Left renal cortex interstitium (tissue), 4 donors: ENCODE measurements at regions not wholly inside any gene's neighbourhood (a gene's known extent, or its start where the extent isn't known, plus 50 kb on each side); places are given as distances from the start of the nearest gene placed in this dataset.
"Not testable (repeated sequence)": the region's sequence is repeated elsewhere in the genome, so short reads cannot be mapped to it uniquely, and the experiment has no call there.

Source experiments
- DNase-seq, 4 donors: peaks; one replicate each; pipeline ENCODE4 v3.0.0-alpha.2; 2013; ENCODE audit warnings: low read depth in 4 of 4, low spot score in 2 of 4, missing footprints in 1 of 4

DNA sequence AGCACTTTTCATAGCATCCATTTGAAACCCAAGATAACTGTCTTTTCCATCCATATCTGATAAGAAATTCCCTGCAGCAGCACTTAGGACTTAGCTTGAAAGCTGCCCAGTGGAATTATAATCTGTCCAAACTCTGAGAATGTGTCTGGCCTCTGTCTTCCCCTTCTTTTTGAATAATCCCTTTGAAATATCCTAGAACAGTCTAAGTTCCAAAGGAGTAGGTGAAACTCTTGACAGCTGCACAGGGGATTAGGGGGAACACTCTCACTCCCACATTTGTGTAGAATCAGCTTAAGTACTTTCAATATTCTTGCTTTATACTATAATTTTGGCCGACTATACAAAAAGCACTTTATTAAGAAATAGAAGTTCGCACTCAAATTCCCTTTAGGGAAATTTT lies 157.7 kb downstream of the PAPSS1 start:
- no peak for DNase-seq

DNA sequence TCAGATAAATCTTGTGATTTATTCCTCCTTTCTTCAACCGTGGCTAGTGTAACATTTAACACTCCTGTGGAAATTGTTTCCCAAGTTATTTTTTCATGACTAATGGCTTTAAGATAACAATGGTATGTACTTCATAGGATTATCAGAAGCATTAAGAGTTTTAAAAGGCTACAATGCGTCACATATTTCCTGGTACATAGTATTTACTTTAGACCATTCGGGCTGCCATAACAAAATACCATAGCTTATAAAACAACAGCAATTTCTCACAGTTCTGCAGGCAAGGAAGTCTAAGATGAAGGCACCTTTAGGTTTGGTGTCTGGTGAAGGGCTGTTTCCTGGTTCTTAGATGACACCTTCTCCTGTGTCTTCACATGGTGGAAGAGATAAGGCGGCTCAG lies 158.6 kb downstream of the PAPSS1 start:
- DNase-seq: no peak

DNA sequence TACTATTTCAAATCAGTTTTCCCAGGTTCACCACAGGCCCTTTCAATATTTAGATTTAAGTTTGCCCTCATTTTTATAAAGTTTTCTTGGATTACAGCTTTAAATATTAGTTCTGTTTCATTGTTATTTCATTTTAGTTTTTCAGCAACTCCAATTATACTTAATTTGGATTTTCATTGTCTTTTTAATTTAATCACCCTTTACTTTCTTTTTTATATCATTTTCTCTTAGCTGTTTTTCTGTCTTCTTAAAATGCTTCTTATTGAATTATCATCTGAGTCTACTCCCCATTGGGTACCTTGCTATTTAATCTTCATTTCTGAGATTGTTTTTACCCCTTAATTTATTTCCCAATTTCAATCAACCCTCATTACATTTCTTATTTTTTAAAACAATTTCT lies 160.4 kb downstream of the PAPSS1 start:
- no peak for DNase-seq

DNA sequence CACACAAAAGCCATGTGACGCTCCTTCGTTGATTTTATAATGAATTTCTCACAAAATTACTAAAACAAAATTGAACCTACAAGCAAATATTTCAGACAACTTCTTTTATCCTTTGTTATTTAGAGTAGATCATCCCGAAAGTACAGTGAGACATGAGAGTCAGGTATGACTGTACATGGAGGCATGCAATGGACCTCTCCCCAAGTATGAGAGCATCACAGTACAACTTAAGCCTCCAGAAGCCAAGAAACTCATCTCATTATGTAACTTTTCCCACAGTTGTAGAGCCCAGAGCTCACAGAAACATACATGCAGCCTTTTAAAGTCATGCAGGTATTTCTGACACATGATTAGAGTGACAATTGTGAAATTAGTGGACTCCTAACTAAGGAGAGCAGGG lies 167.7 kb downstream of the PAPSS1 start:
- DNase-seq: no peak

DNA sequence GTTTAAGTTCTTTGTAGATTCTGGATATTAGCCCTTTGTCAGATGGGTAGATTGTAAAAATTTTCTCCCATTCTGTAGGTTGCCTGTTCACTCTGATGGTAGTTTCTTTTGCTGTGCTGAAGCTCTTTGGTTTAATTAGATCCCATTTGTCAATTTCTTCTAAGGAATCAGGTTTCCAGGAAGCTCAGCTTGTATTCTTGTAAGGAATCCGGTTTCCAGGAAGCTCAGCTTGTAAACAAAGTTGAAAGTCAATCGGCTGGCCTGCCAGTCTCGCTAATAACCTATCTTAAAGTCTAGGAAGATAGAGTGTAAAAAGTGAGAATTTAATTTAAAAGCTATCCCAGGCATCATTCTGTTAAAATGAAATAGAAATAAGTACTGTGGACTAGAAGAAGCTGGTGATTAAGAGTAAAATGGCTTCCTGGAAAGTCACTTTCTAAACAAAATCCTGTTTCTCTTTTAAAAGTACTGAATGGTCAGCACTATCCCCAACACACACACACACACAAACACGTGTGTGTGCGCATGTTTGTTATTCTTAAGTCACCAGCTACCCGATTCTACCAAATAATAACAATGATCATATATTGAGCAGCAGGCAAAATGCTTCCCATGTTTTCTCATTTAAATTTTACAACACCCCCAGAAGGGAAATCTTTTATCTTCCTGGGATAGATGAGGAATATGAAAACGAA lies 171.7 kb downstream of the PAPSS1 start:
- DNase-seq: peak in 2 of 4 donors; percentile 24 to 29

DNA sequence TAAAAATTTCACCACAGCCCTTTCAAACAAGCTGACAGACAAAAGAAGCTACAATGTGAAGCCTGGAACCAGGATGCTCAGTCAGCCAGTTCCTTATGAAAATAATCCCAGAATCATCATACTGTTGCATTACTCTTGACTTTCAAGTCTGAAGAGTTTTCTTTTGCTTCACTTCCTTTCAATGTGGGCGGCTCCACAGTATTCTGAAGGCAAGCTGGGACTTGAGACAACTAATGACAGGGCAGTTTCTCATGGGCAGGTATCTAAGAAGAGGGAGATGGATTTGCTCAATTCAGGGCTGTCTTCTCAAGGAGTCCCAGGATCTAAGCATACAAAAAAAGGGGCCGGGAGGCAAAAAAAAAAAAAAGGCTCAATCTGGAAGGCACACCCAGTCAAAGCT lies 173.4 kb downstream of the PAPSS1 start:
- DNase-seq: no peak

DNA sequence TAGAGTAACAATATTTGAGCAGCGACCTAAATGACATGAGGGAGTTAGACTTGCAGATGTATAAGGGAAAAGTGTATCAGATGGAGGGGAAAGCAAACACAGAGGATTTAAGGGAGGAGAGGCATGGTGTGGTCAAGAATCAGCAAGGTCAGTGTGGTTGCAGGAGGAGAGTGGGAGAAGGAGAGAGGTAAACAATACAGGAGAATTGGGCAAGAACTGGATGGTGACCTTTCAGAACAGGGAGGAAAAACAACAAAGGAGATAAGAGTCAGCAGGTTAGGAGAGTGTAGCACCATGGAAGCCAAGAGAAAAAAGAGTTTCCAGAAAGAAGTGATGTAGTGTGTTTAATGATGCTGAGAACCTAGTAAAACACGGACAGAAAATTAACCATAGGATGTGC lies 178.5 kb downstream of the PAPSS1 start:
- DNase-seq: no peak

DNA sequence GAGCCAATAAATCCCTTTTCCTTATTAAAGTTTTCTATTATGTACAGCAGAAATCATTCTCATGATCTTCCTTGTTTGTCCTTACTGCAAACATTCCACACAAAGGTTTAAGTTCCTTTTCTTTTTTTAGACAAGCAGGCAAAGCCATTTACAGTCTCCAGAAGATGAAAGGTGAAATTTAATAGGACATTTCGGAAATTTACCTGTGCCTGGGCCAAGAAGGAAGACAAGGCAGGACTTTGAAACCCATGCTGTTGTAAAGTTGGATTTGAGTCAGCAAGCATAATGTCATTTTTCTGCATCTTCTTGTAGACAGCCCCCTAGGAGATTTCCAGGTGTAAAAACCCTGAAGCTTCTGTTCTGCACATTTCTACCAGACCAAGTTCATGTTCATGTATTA lies 188.1 kb downstream of the PAPSS1 start:
- DNase-seq: no peak

DNA sequence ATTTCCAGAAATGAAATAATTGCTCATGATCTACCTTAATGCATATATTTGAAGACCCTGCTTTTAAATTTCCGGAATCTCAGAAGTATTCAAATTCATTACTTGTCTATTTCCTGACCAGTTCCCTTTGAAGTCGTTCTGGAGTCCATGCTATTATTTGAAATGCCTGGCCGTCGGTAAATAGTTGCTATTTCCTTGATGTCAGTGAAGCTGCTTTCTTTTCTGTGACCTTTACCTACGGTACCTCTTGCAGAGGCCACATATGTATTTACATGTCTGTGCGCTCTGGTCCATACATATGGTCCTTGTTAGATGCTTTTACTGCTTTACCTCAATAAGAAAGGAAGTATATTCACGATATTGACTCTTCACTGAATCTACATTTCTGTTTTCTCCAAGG lies 199.7 kb downstream of the PAPSS1 start:
- no peak for DNase-seq

DNA sequence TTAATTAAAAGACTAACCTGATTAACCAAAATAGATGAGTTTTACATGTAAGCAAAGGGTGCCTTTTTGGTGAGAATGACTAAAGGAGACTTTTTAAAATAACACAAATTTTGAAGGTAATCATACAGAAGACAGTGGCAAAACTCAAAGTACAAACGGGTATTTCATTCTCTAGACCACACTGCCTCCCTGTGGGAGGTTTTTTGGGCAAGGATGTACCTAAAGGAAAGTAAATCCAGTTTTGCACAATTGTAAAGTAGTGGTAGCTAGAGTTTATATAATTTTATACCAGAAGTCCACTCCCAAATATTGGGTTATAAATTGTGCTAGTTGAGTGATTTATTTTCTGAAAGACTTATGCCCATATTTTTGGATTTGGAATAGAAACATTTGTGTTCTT lies 201.0 kb downstream of the PAPSS1 start:
- DNase-seq: peak in 1 of 4 donors; percentile 7

DNA sequence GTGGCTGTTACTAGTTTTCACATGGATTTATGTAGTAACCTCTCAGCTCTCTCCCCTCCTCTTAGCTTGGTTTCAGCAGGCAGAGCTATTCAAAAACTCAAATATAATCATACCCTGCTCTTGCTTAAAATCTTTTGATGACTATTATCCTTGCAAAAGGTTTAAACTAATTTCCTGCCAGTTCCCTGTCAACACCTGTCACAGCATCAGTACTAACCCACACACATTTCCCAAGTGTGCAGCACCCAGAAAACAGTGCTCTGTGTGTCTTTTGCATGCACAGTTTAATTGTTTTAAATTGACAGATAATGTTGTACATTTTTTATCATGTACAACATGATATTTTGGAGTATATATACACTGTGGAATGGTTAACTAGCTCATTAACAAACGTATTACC lies 202.0 kb downstream of the PAPSS1 start:
- no peak for DNase-seq

DNA sequence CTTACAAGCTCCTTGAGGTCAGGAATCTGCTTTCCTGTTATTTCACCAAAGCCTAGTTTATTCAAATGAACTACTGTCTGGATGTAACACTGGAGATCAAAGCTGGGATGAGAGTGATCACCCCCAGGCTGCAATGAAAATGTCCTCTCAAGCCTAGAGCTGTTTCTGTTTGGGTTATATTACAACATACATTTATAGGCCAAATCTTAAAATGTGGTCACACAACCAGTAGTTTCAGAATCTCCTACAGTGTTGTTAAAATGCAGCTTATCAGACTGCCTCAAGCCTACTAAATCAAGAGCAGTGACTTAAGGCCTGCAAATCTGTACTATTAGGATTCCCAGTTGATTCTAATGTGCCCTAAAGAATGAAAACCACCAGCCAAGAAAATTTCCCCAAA lies 207.5 kb downstream of the PAPSS1 start:
- DNase-seq: no peak

DNA sequence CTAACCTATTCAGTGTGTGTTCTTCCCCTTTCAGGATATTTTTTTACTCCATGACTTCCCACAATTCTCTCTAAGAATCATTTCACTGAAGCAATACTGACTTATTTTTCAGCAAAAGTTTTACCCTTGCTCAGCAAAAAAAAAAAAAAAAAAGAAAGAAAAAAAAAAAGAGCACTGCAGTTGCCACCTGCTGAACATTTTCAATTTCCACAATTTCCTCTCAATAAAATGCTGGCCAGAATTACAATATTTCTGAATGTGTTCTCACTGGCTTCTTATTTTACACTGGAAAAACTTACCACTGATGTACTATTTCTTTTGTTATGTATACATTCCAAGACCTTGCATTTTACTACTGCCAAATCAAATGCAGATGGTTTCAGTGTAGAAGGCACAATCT lies 210.4 kb downstream of the PAPSS1 start:
- no peak for DNase-seq

DNA sequence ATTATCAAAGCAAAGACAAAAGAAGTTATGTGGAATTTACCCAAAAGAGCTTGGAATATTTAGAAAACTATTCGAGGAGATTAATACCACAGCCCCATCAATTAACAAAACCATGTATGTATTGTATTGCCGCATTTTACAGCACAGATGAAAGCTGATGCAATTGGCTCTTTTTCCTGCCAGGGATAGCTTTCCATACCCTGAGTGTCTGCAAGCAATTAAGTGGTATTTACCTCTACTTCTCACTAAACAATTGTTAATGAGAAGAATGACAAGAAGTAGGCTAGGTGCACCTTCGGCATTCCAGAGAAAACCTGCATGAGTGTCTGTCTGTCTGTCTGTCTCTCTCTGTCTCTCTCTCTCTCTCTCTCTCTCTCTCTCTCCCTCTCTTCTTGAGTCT lies 219.5 kb downstream of the PAPSS1 start:
- no peak for DNase-seq

DNA sequence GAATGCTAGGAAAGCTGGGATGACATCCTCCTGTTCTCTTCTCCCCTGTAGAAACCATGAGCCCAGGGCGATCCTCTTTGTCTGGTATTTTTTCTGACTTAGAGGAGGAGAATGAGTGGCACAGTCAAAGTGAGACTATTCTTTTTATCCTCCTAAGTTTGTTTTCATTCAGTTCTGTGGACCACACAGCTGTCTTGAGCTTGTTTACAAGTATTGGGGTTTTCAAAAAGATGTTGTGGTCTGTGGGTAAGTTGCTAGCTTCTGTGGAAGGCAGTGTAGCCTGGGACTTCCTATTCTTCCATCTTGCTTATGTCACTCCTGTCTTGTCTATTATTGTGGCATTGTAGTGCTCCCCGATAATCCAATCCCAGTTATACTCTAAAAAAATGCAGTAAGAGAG lies 223.0 kb downstream of the PAPSS1 start:
- no peak for DNase-seq

DNA sequence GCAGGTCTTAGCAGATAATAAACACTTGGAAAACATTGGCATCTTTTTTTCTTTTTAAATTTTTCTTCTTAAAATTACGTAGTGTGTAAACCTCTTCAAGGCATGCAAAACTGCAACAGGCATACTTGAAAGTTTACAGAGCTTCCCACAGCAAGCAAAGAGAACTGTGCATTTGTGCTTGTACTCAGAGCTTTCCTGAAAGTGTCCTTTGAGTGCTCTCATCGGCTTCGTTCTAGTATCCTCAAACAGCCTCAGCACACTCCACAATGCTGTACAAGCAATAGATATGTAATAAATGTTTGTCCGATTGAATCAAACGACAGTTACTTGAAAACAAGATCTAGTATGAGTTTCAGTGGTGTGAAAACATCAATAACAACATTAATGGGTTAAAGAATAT lies 227.5 kb downstream of the PAPSS1 start:
- no peak for DNase-seq

DNA sequence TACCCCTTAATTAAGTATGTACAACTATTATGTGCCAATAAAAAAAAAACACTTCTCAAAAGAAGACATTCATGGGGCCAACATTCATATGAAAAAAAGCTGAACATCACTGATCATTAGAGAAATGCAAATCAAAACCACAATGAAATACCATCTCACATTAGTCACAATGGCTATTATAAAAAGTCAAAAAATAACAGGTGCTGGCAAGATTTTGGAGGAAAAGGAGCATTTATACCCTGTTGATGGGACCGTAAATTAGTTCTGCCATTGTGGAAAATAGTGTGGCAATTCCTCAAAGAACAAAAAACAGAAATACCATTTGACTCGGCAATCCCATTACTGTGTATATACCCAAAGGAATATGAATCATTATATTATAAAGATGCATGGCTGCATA lies 229.9 kb downstream of the PAPSS1 start:
- DNase-seq: no peak

DNA sequence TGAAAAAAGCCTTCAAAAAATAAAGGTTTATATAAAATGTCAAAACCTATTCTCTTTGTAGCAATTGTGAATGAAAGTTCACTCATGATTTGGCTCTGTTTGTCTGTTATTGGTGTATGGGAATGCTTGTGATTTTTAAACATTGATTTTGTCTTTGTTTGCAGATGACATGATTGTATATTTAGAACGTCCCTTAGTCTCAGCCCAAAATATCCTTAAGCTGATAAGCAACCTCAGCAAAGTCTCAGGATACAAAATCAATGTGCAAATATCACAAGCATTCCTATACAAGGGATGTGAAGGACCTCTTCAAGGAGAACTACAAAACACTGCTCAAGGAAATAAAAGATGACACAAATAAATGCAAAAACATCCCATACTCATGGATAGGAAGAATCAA lies 236.4 kb downstream of the PAPSS1 start:
- not testable (repeated sequence) for DNase-seq

DNA sequence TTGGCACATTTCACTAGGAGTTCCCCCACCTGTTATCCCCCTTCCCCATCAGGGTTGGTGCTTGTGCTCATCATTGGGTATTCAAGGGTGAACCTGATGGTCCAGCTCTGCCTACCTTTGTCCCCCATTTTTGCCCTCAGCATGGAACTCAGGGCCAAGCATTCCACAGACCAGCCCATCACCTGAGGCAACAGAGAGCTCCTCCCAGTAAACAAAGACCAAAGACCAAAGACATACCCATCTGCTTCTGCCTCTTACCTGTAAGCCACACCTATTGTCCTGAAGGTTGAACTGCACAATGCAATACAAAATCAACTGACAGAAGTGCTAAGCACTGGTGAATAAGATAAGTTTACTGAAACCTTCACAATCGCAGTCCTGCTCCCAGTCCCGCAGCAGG lies 237.5 kb downstream of the PAPSS1 start:
- no peak for DNase-seq

DNA sequence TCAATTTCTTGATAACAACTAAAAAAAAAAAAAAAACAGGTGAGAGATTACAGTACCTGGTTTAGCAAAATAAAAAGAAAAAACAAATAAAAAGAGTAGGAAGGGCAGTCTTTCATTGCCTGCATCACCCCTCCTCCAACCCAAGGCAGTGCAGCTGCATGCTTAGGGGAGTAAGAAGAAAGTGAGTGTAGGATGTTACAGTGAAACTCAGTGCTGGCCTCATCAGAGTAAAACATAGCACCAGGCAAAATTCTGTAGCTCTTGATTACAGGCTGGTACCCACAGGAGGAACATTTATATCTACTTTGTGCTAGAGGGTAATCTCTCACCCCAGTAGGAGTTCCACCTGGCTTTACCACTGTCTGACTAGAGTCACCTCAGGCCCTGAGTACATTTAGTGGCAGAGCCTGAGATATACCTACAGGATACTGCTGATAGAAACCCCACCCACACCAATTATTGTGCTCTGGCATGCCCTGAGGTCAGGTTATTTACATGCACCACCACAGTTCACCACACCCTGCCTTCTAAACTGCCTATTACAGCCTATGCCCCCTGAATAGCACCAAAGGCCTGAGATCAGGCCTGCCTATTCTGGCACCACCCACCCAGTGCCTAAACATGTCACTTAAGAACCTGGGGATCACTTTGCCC lies 241.6 kb downstream of the PAPSS1 start:
- no peak for DNase-seq

DNA sequence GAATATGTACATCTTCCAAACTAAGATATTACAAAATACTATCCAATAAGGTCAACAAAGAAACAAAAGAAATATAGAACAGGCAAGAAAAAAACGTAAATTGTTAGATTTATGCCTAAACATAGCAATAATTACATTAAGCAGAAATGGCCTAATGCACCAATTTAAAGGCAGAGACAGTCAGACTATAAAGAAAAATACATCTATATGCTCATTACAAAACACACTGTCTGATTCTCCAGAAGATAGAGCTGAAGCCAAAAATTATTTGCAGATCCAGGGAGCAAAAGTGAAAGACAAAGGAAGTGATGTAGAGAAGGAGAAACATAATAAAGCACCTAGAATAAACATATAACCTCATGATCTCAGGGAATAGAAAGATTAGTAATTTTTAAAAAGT lies 246.9 kb downstream of the PAPSS1 start:
- no peak for DNase-seq

DNA sequence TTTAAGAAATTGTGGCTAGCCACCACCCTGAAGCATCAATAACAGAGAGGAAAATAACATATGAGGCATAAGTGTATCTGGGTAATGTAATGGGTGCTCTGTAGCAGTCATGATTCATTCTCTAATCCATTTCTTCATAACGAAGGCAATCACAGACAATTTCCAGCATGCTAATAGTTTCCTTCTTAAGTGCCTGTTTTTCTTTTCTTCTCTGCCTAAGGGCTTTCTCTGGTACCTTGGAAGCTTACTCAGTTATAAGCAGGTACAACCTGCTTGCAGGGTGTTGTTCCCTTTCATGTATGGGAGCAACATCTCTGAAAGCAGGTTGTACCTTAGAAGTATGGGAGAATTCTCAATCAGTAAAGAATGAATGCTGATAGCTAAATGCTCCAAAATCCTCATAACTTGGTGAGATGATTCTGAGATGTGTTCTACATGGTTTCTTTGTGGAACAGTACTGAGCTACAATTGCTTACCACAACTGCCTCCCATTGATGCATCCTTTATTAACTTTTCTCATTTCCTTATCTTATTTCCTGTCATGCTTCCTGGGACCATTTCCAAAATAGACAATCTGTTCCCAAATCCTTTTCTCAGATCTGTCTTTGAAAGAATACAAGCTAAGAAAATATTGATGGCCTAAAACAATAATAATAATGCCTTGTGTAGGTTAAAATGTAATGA lies 247.6 kb downstream of the PAPSS1 start:
- no peak for DNase-seq
